SU-DHL-6 (cell line): ENCODE measurements at regions not wholly inside any gene's neighbourhood (a gene's known extent, or its start where the extent isn't known, plus 50 kb on each side); places are given as distances from the start of the nearest gene placed in this dataset.

Source experiments
- H2AFZ ChIP-seq: fragments of 200-600 bp; sonication (generic); 2 replicates; pipeline ENCODE4 v1.6.1; 2014; ENCODE audit warnings: low read depth, mild to moderate bottlenecking, moderate library complexity, mixed read lengths, antibody characterized with exemption, low read length; ENCODE audit not compliant: severe bottlenecking
- H3F3A ChIP-seq: fragments of 200-600 bp; shearing (Covaris generic); 2 replicates; pipeline ENCODE4 v1.6.0; 2016; ENCODE audit warnings: antibody characterized with exemption, mild to moderate bottlenecking; ENCODE audit not compliant: insufficient read depth
- H3K27ac ChIP-seq: fragments of 200-600 bp; sonication (generic); 2 replicates; pipeline ENCODE4 v1.5.1; 2016; ENCODE audit warnings: low read depth, mild to moderate bottlenecking, low read length, moderate library complexity, mixed read lengths
- H3K27me3 ChIP-seq: fragments of 200-600 bp; sonication (generic), shearing (Covaris generic); 2 replicates; pipeline ENCODE4 v1.6.0; 2014; ENCODE audit warnings: mild to moderate bottlenecking, low read length
- H3K36me3 ChIP-seq: fragments of 200-600 bp; sonication (generic); 2 replicates; pipeline ENCODE4 v1.6.1; 2014; ENCODE audit warnings: mild to moderate bottlenecking, low read length, mixed read lengths
- H3K4me2 ChIP-seq: fragments of 300-600, 200-600 bp; shearing (Covaris generic), sonication (generic); 2 replicates; pipeline ENCODE4 v1.6.0; 2014; ENCODE audit warnings: low read length, low read depth, mild to moderate bottlenecking; ENCODE audit not compliant: poor library complexity, severe bottlenecking
- H3K4me3 ChIP-seq: fragments of 200-600 bp; sonication (generic); 2 replicates; pipeline ENCODE4 v1.5.1; 2014; ENCODE audit warnings: antibody characterized with exemption, low read length, mild to moderate bottlenecking, mixed read lengths; ENCODE audit not compliant: insufficient read depth, poor library complexity, severe bottlenecking
- H3K79me2 ChIP-seq: fragments of 200-600 bp; sonication (generic); 2 replicates; pipeline ENCODE4 v1.6.1; 2014; ENCODE audit warnings: mild to moderate bottlenecking, low read length, moderate library complexity; ENCODE audit not compliant: insufficient read depth
- H3K9ac ChIP-seq: fragments of 200-600 bp; sonication (generic); 2 replicates; pipeline ENCODE4 v1.7.0; 2014; ENCODE audit warnings: mild to moderate bottlenecking, low read length
- H3K9me2 ChIP-seq: fragments of 200-600 bp; sonication (generic); replicated peaks from 2 replicates; pipeline ENCODE4 v1.6.1; 2014; ENCODE audit warnings: low read length; ENCODE audit not compliant: insufficient read depth
- H3K9me3 ChIP-seq: fragments of 200-600 bp; sonication (generic); 2 replicates; pipeline ENCODE4 v1.6.1; 2014; ENCODE audit warnings: low read length, mixed read lengths; ENCODE audit not compliant: insufficient read depth
- H4K20me1 ChIP-seq: fragments of 200-600 bp; sonication (generic); 2 replicates; pipeline ENCODE4 v1.6.1; 2014; ENCODE audit warnings: low read depth, mild to moderate bottlenecking, antibody characterized with exemption, low read length, moderate library complexity, mixed read lengths
- CTCF ChIP-seq: fragments of 200-600 bp; sonication (generic); IDR thresholded peaks from one replicate; pipeline ENCODE4 v1.5.1; 2017; ENCODE audit warnings: antibody characterized with exemption, mild to moderate bottlenecking, low read length, moderate library complexity; ENCODE audit not compliant: insufficient read depth, poor library complexity, severe bottlenecking
- EZH2phosphoT487 ChIP-seq: fragments of 200-600 bp; sonication (generic), shearing (Covaris generic); conservative IDR thresholded peaks from 2 replicates; pipeline ENCODE4 v1.6.1; 2018; ENCODE audit warnings: mild to moderate bottlenecking, antibody characterized with exemption, low read length, moderate library complexity, mixed read lengths

GRCh38 chr5:9692576-9692975 lies 62.4 kb upstream of the TAS2R1 start:
- Histone ChIP-seq H3F3A (no peaks in the 10 kb centered on the region), H3K4me2 (no peak overlapping the region), H3K79me2 (no peaks in the 10 kb centered on the region), H3K27me3 (no peaks in the 10 kb centered on the region), H3K9me2 (no peaks in the 10 kb centered on the region), H2AFZ (no peak overlapping the region), H3K9ac (no peak overlapping the region), H3K27ac (no peak overlapping the region), H3K4me3 (no peak overlapping the region), H4K20me1 (no peaks in the 10 kb centered on the region), H3K9me3 (no peaks in the 10 kb centered on the region), H3K36me3 (no peaks in the 10 kb centered on the region)
- TF ChIP-seq CTCF (no peak), EZH2phosphoT487 (no peak)

- Histone ChIP-seq H3F3A (no peaks in the 10 kb centered on the region), H4K20me1 (no peaks in the 10 kb centered on the region), H3K9ac (no peak overlapping the region), H3K27me3 (no peaks in the 10 kb centered on the region), H3K9me2 (no peaks in the 10 kb centered on the region), H3K79me2 (no peaks in the 10 kb centered on the region), H3K4me3 (no peak overlapping the region), H3K27ac (no peak overlapping the region), H2AFZ (no peak overlapping the region), H3K4me2 (no peak overlapping the region), H3K9me3 (no peaks in the 10 kb centered on the region), H3K36me3 (no peaks in the 10 kb centered on the region)
- no peak for TF ChIP-seq EZH2phosphoT487
- TF ChIP-seq CTCF: no peak
These were observed 61.1 kb upstream of the TAS2R1 start for GRCh38 chr5:9691261-9691660.

- no peak overlapping the region for H3K4me3 ChIP-seq
- H3K9me3 ChIP-seq: no peaks in the 10 kb centered on the region
- H2AFZ ChIP-seq: no peak overlapping the region
- no peak overlapping the region for H3K4me2 ChIP-seq
- TF ChIP-seq CTCF (no peak), EZH2phosphoT487 (no peak)
- no peaks in the 10 kb centered on the region for H3K27me3 ChIP-seq
- no peak overlapping the region for H3K27ac ChIP-seq
- no peaks in the 10 kb centered on the region for H4K20me1 ChIP-seq
- no peak overlapping the region for H3K9ac ChIP-seq
- no peaks in the 10 kb centered on the region for H3K79me2 ChIP-seq
- H3K36me3 ChIP-seq: no peaks in the 10 kb centered on the region
- no peaks in the 10 kb centered on the region for H3K9me2 ChIP-seq
- no peaks in the 10 kb centered on the region for H3F3A ChIP-seq
These were observed 60.6 kb upstream of the TAS2R1 start for GRCh38 chr5:9690751-9691150.

GRCh38 chr5:9686216-9686615 lies 56.1 kb upstream of the TAS2R1 start:
- H3K79me2 ChIP-seq: no peaks in the 10 kb centered on the region
- H3K36me3 ChIP-seq: no peaks in the 10 kb centered on the region
- no peak overlapping the region for H3K9ac ChIP-seq
- H4K20me1 ChIP-seq: no peaks in the 10 kb centered on the region
- H3K9me2 ChIP-seq: no peaks in the 10 kb centered on the region
- no peaks in the 10 kb centered on the region for H3K27me3 ChIP-seq
- H2AFZ ChIP-seq: no peak overlapping the region
- no peak for TF ChIP-seq EZH2phosphoT487
- no peak for TF ChIP-seq CTCF
- no peak overlapping the region for H3K4me2 ChIP-seq
- no peak overlapping the region for H3K4me3 ChIP-seq
- no peaks in the 10 kb centered on the region for H3K9me3 ChIP-seq
- no peaks in the 10 kb centered on the region for H3F3A ChIP-seq
- H3K27ac ChIP-seq: no peak overlapping the region
